CD4-positive, alpha-beta T cell (primary cell): ENCODE measurements at regions not wholly inside any gene's neighbourhood (a gene's known extent, or its start where the extent isn't known, plus 50 kb on each side); places are given as distances from the start of the nearest gene placed in this dataset.

Experiments used
- ATAC-seq: fragments of 200-7000 bp; cut with Tn5 transposase; one replicate; pipeline ENCODE4 v1.10.0; 2022; ENCODE audit warnings: mild to moderate bottlenecking; ENCODE audit not compliant: poor library complexity
- CTCF ChIA-PET: fragments of 350-600 bp; sonication (Branson Sonifier 250); formaldehyde crosslinking; loops from one replicate; lab custom pipeline; 2021; ENCODE audit warnings: antibody characterized with exemption, inconsistent platforms; lab: Charles Lee
- POLR2A ChIA-PET: fragments of 350-600 bp; sonication (Branson Sonifier 250); formaldehyde crosslinking; loops from one replicate; lab custom pipeline; 2021; ENCODE audit warnings: antibody characterized with exemption, inconsistent platforms; lab: Charles Lee
- DNase-seq, 14 experiments: peaks; one replicate each; pipeline ENCODE4 v3.0.0-alpha.2; 2013 to 2020; ENCODE audit warnings: mixed read lengths in 2 of 14
- H3K27ac ChIP-seq, 2 donors: one replicate each; pipeline versions ENCODE4 v1.5.1 to v1.7.0; 2013; ENCODE audit warnings: low read length in 2 of 2, low read depth in 1 of 2, mild to moderate bottlenecking in 1 of 2
- H3K27me3 ChIP-seq, 2 experiments: 1 replicate in 1 of 2; 2 replicates in 1 of 2; pipeline versions ENCODE4 v1.6.1 to v1.7.0; 2013; ENCODE audit warnings: low read length in 2 of 2, control low read depth in 1 of 2, mild to moderate bottlenecking in 1 of 2, moderate library complexity in 1 of 2; ENCODE audit not compliant: insufficient read depth in 2 of 2, control insufficient read depth in 1 of 2
- H3K36me3 ChIP-seq: one replicate; pipeline ENCODE4 v1.6.1; 2013; ENCODE audit warnings: low read length, control low read depth; ENCODE audit not compliant: insufficient read depth
- H3K4me1 ChIP-seq: one replicate; pipeline ENCODE4 v1.6.1; 2013; ENCODE audit warnings: low read length, control low read depth; ENCODE audit not compliant: insufficient read depth
- H3K4me3 ChIP-seq: one replicate; pipeline ENCODE4 v1.5.1; 2013; ENCODE audit warnings: mild to moderate bottlenecking, low read length, moderate library complexity
- H3K9me3 ChIP-seq, 2 experiments: 1 replicate in 1 of 2; 2 replicates in 1 of 2; pipeline versions ENCODE4 v1.6.1 to v1.7.0; 2013; ENCODE audit warnings: low read length in 2 of 2, mild to moderate bottlenecking in 2 of 2, control low read depth in 1 of 2, moderate library complexity in 1 of 2; ENCODE audit not compliant: control insufficient read depth in 1 of 2, insufficient read depth in 1 of 2
- H3K27ac Mint-ChIP-seq: one replicate; pipeline ENCODE4 v1.8.0; 2020; ENCODE audit warnings: mixed read lengths
- H3K27me3 Mint-ChIP-seq: one replicate; pipeline ENCODE4 v1.8.0; 2021; ENCODE audit warnings: mixed read lengths
- H3K36me3 Mint-ChIP-seq: one replicate; pipeline ENCODE4 v1.8.0; 2021; ENCODE audit warnings: low read depth, mixed read lengths
- H3K4me1 Mint-ChIP-seq: one replicate; pipeline ENCODE4 v1.8.0; 2021; ENCODE audit warnings: low read depth, mixed read lengths
- H3K4me3 Mint-ChIP-seq: one replicate; pipeline ENCODE4 v1.8.0; 2020; ENCODE audit warnings: mild to moderate bottlenecking, mixed read lengths
- H3K9me3 Mint-ChIP-seq: one replicate; pipeline ENCODE4 v1.8.0; 2020; ENCODE audit warnings: mixed read lengths
- intact Hi-C, 2 experiments: fragments of 100-400 bp; cut with DNase I in 1 of 2; cut with micrococcal nuclease in 1 of 2; formaldehyde crosslinking; loops; one replicate each; pipeline versions ENCODE4 v1.15.1 to v1.9.0; 2023 to 2025; cut with DNase I, micrococcal nuclease
- TF ChIP-seq, protein P1 (sequence below): fragments of 200-600 bp; IDR thresholded peaks from one replicate; pipeline ENCODE4 v1.8.0; 2022; ENCODE audit warnings: antibody characterized with exemption, mild to moderate bottlenecking

DNA sequence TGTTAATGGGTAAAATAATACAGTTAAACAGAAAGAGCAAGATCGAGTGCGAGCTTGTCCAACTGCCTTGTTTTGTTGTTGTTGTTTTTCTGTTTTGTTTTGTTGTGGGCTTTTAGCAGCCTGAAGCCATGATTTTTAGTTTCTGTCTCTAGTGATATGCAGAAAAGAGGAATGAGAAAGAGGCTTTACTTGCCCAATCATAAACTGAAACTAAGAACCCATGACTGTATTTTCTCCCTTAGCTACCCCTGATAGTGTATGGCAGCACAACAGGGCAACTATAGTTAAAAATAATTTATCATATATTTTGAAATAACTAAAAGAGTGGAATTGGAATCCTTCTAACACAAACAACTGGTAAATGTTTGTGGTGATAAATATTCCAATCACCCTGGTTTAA is 493.9 kb downstream of the GLRX3 start:
- ChIA-PET POLR2A (no interaction called here), CTCF (no interaction called here)
- Histone ChIP-seq H3K9me3 (no peaks in the 10 kb centered on the region), H3K4me3 (no peak overlapping the region), H3K27me3 (no peaks in the 10 kb centered on the region), H3K36me3 (no peaks in the 10 kb centered on the region), H3K4me1 (no peaks in the 10 kb centered on the region), H3K27ac (no peak overlapping the region)
- no peak for DNase-seq
- peaks cover 31% of the 10 kb centered on the region for H3K27me3 Mint-ChIP-seq
- H3K9me3 Mint-ChIP-seq, result no peaks in the 10 kb centered on the region
- H3K36me3 Mint-ChIP-seq, result no peaks in the 10 kb centered on the region
- H3K27ac Mint-ChIP-seq, result no peak overlapping the region
- intact Hi-C loops, result no loop called here
- ATAC-seq, result no peak
- no peak overlapping the region for H3K4me3 Mint-ChIP-seq
- no peaks in the 10 kb centered on the region for H3K4me1 Mint-ChIP-seq
- TF ChIP-seq, protein P1, sequence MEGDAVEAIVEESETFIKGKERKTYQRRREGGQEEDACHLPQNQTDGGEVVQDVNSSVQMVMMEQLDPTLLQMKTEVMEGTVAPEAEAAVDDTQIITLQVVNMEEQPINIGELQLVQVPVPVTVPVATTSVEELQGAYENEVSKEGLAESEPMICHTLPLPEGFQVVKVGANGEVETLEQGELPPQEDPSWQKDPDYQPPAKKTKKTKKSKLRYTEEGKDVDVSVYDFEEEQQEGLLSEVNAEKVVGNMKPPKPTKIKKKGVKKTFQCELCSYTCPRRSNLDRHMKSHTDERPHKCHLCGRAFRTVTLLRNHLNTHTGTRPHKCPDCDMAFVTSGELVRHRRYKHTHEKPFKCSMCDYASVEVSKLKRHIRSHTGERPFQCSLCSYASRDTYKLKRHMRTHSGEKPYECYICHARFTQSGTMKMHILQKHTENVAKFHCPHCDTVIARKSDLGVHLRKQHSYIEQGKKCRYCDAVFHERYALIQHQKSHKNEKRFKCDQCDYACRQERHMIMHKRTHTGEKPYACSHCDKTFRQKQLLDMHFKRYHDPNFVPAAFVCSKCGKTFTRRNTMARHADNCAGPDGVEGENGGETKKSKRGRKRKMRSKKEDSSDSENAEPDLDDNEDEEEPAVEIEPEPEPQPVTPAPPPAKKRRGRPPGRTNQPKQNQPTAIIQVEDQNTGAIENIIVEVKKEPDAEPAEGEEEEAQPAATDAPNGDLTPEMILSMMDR, result no peak

DNA sequence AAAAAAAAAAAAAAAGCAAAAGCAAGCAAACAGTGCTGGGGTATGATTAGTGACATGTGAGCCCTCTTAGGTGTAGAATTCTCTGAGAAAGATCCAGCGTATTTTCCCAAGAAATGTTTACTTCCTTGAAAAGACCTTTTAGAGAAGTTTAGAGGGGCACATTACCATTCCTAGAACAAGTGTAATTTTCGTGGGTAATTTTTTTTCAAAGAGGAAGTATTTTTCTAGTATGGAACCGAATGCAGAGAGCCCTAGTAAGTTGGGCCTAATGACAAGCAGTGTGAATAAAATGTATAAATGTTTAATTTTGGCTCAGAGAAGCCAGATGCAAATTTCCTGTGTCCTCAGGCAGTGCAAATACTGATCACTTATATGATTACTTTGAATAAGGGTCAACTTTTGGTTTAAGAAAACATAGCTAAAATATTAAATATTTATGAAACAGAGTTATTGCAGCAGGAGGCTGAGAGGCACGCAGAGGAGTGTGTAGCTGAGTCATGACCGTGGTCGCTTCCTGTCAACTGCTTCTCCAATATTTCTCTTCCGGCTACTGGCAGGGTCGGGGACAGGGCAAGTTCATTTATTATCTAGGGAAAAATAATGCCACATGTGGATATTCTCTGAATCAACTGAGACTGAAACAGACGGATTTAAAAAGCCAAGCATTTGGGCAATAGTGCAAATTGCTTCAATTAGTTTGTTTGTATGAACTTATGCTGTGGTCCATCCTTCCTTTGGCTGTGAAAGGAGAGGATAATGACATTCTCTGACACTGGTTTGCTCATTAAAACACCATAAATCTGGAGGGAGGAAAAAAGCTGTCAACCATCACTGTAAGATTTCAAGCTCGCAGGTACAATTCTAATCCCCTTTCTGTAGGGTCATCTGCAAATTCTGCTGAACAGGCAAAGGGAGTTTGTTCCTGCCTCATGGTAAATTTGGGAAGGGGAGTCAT is 495.2 kb downstream of the GLRX3 start:
- no peaks in the 10 kb centered on the region for H3K36me3 ChIP-seq
- CTCF ChIA-PET, result no interaction called here
- Mint-ChIP-seq H3K4me1 (no peaks in the 10 kb centered on the region), H3K27me3 (peaks cover 34% of the 10 kb centered on the region), H3K4me3 (no peak overlapping the region), H3K9me3 (no peaks in the 10 kb centered on the region), H3K27ac (no peak overlapping the region), H3K36me3 (no peaks in the 10 kb centered on the region)
- TF ChIP-seq, protein P1, result no peak
- ATAC-seq (no peak), DNase-seq (peak in 2 of 14 experiments; percentile 44 to 48)
- peaks cover 0 to 7% of the 10 kb centered on the region in 2 experiments for H3K27me3 ChIP-seq
- H3K9me3 ChIP-seq, result no peaks in the 10 kb centered on the region
- H3K4me3 ChIP-seq, result no peak overlapping the region
- H3K4me1 ChIP-seq, result no peaks in the 10 kb centered on the region
- intact Hi-C loops, result no loop called here
- POLR2A ChIA-PET, result no interaction called here
- H3K27ac ChIP-seq, result no peak overlapping the region

DNA sequence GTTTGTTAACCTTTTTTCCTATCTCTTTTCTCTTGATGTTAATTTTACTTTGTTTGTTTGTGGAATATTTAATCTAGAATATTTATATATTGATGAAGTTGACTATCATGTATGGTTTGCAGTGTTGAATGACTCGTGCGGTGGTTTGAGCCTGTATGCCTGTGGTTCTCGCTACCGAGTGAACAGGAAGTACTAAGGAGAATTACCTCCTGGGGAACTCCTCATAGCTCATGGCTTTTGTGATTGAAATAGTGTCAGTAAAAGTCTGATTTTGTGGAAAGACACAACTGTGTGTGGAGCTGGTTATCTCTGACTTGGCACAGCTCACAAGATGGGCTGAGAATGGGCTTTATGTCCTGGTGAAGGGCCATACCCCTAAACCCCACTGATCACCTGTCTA is 498.6 kb downstream of the GLRX3 start:
- no peaks in the 10 kb centered on the region for H3K36me3 Mint-ChIP-seq
- CTCF ChIA-PET, result no interaction called here

More for the DNA sequence above, 498.6 kb downstream of the GLRX3 start:
- POLR2A ChIA-PET, result no interaction called here
- peaks cover 0 to 7% of the 10 kb centered on the region in 2 experiments for H3K27me3 ChIP-seq
- no peaks in the 10 kb centered on the region for H3K4me1 ChIP-seq
- H3K4me3 Mint-ChIP-seq, result no peak overlapping the region
- H3K4me3 ChIP-seq, result no peak overlapping the region
- H3K4me1 Mint-ChIP-seq, result no peaks in the 10 kb centered on the region
- no peaks in the 10 kb centered on the region for H3K36me3 ChIP-seq
- peaks cover 39% of the 10 kb centered on the region for H3K27me3 Mint-ChIP-seq
- ATAC-seq (no peak), DNase-seq (peak in 1 of 14 experiments; percentile 8)
- no peaks in the 10 kb centered on the region for H3K9me3 Mint-ChIP-seq
- no peak overlapping the region for H3K27ac ChIP-seq
- intact Hi-C loops, result no loop called here
- H3K27ac Mint-ChIP-seq, result no peak overlapping the region
- no peaks in the 10 kb centered on the region for H3K9me3 ChIP-seq
- TF ChIP-seq, protein P1, result no peak
